Upper lobe of left lung (tissue), 4 donors: ENCODE measurements at regions not wholly inside any gene's neighbourhood (a gene's known extent, or its start where the extent isn't known, plus 50 kb on each side); places are given as distances from the start of the nearest gene placed in this dataset.

Experiments used
- CTCF ChIP-seq, 6 experiments: fragments of 450-650 bp in 4 of 6; fragments of 200-600 bp in 2 of 6; sonication (generic) in 2 of 6; IDR thresholded peaks; one replicate each; pipeline ENCODE4 v1.5.1; 2016 to 2019; ENCODE audit warnings: antibody characterized with exemption in 6 of 6
- POLR2A ChIP-seq, 4 donors: fragments of 450-650 bp; IDR thresholded peaks; one replicate each; pipeline ENCODE4 v1.5.1; 2016 to 2017; ENCODE audit warnings: antibody characterized with exemption in 4 of 4, mild to moderate bottlenecking in 2 of 4
- POLR2AphosphoS5 ChIP-seq, 2 donors: sonication (generic); formaldehyde crosslinking; IDR thresholded peaks; one replicate each; pipeline ENCODE4 v1.5.1; 2017; ENCODE audit warnings: antibody characterized with exemption in 2 of 2

- TF ChIP-seq CTCF (IDR thresholded peaks at IDR 0.05) = no peak
- TF ChIP-seq POLR2A (IDR thresholded peaks at IDR 0.05) = no peak
- TF ChIP-seq POLR2AphosphoS5 (IDR thresholded peaks at IDR 0.05) = no peak
Observed at GRCh38 chr6:9704989-9705388, 709.9 kb downstream of the TFAP2A start.
